ENCODE measurements at regions not wholly inside any gene's neighbourhood (a gene's known extent, or its start where the extent isn't known, plus 50 kb on each side); places are given as distances from the start of the nearest gene placed in this dataset.

GRCh38 chr6:155523821-155524651 lies 68.4 kb upstream of the NOX3 start:
- peak in 1 of 2 donors; percentile 4 for DNase-seq (ENCODE audit: extremely low read depth in 1 of 2, low read depth in 1 of 2)

GRCh38 chr6:155521719-155522118 lies 66.1 kb upstream of the NOX3 start:
- DNase-seq (ENCODE audit: extremely low read depth in 1 of 2, low read depth in 1 of 2): no peak

GRCh38 chr6:155520078-155520477 lies 64.4 kb upstream of the NOX3 start:
- no peak for DNase-seq (ENCODE audit: extremely low read depth in 1 of 2, low read depth in 1 of 2)

GRCh38 chr6:155519176-155519738 lies 63.6 kb upstream of the NOX3 start:
- DNase-seq (ENCODE audit: extremely low read depth in 1 of 2, low read depth in 1 of 2): no peak

GRCh38 chr6:155517294-155517693 lies 61.7 kb upstream of the NOX3 start:
- DNase-seq (ENCODE audit: extremely low read depth in 1 of 2, low read depth in 1 of 2): no peak

GRCh38 chr6:155510879-155511278 lies 55.2 kb upstream of the NOX3 start:
- no peak for DNase-seq (ENCODE audit: extremely low read depth in 1 of 2, low read depth in 1 of 2)

GRCh38 chr6:155509743-155510475 lies 54.3 kb upstream of the NOX3 start:
- DNase-seq (ENCODE audit: extremely low read depth in 1 of 2, low read depth in 1 of 2): no peak

- no peak for DNase-seq (ENCODE audit: extremely low read depth in 1 of 2, low read depth in 1 of 2)
Observed at GRCh38 chr6:155505608-155505989, 50.0 kb upstream of the NOX3 start.
